UCSD-AML1 (cell line): ENCODE measurements at regions not wholly inside any gene's neighbourhood (a gene's known extent, or its start where the extent isn't known, plus 50 kb on each side); places are given as distances from the start of the nearest gene placed in this dataset.

Experiments used
- DNase-seq: peaks from one replicate; lab custom pipeline; 2025; ENCODE audit not compliant: unreplicated experiment; lab: John Stamatoyannopoulos, UW

DNA sequence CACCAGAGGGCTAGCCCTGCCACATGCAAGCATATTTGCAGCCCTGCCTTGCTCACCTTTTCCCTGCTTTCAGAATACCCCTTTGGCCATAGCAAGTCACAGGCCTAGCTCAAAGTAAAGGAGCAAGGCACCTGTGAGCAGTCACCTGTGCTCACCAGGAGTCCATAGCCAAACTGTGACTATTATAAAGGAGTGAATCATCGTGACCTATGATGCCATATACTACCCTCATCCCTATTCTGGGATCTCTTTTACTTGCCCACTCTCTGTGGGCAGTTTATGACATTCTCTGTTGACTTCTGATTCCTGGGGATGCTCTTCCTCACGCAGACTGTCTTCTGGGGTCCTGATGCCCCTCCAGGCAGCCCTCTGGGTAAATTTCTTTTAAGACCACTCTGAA lies 200.5 kb upstream of the NLRP1 start:
- no peak for DNase-seq

DNA sequence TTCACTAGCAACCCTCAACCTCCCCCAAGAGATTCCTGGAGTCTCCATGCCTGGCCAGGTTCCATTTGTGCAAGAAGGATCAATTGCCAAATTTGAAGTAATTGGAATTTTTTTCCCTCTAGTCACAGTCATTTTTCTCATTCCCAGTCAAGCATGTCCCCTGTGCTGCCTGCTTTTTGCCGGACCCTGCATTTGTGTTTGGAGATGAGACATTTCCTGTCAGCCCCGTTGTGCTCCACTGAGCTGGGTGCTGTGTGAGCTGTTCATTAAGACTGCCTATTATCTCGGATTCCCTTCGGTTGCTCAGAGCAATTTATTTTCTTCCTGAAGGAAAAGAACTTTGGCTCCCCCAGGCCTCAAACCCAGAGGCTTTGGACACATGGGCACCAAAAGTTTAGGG lies 201.0 kb upstream of the NLRP1 start:
- no peak for DNase-seq

DNA sequence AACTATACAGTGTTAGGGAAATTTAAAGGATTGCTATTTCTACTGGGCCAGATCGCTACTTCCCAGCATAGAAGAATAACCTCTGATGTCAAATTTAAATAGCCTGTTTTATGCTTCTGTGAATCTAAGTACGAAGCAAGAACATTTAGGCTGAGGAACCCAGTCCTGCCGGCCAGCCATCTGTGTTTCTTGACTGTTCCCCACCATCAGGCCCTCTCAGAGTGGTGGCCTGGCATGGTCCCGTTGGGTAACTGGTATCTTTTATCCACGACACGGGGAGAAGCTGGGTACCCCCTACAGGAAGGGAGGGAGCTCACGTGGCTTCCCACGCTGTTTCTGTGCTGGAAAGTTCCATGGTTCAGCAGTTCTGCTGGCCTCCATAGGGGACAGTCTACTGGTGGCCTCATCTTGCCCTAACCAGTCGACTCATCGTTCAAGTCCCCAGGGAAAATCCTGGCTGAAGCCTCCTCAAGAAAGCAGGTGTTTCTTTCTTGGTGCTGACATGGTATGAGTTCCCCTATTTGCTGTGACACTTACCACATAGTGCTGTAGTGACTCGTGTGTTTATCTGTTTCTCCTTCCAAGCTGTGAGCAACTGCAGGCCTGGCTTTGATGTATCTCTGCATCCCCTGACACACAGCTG lies 201.7 kb upstream of the NLRP1 start:
- no peak for DNase-seq

DNA sequence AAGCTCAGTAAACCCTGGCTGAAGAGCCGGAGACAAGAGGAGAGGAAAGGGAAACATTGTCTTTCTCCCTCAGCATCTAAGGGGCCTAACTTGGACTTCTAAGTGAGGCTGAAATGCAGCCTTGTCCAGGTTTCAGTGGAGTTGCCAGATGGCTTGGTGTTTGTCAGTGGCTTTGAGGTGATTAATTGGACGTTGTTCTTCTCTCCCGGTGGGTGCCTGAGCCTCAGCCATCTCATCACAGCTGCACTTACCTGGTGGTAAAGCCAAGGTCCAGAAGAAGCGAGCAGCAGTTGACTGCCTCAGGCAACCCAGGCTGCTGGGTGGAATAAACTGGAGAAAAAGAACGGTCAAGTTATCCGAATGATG lies 202.2 kb upstream of the NLRP1 start:
- DNase-seq = no peak

- DNase-seq = no peak
Observed at GRCh38 chr17:5788266-5788900, 204.1 kb upstream of the NLRP1 start.

- DNase-seq = no peak
Observed at GRCh38 chr17:5789528-5789927, 205.2 kb upstream of the NLRP1 start.

DNA sequence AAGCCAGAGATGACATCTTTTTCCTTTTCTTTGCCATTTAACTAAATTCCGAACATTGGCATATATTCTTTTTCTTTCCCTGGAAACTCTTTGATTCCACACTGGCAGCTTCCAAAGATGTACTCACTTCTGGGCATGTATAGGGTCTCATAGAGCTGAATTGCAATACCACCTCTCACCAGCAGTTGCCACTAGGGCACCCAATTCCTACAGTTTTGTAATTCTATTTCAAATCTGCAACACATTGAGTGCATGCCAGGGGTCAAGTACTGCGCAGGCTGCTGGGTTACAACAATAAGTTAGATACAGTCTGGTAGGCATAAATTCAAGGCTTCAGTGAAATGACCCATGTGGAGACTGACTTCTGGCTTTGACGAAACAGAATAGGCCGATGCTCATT lies 208.8 kb upstream of the NLRP1 start:
- DNase-seq = no peak

- no peak for DNase-seq
Observed at GRCh38 chr17:5793899-5794298, 209.6 kb upstream of the NLRP1 start.

DNA sequence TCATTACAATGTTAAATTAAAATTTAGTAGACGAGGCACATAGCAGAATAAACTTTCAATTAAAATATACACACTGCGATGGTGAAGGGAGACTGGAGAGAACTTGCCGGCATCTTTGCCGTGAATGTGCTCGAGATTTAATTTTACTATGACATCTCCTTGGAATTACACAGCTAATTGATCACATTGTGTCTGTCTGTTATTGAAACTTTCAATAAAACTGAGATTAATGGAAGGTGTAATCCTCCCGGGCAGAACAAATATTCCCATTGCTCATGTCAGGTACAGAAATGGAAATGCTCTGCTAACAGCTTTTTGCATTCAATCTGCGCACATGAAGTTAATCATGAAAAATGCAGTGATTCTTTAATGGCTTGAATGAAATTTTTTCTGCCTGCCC lies 210.1 kb upstream of the NLRP1 start:
- DNase-seq = no peak

GRCh38 chr17:5794881-5795506 lies 210.7 kb upstream of the NLRP1 start:
- no peak for DNase-seq

- no peak for DNase-seq
Observed at GRCh38 chr17:5797447-5798050, 213.2 kb upstream of the NLRP1 start.

GRCh38 chr17:5798094-5798493 lies 213.8 kb upstream of the NLRP1 start:
- no peak for DNase-seq

- no peak for DNase-seq
Observed at GRCh38 chr17:5800131-5800530, 215.8 kb upstream of the NLRP1 start.

DNA sequence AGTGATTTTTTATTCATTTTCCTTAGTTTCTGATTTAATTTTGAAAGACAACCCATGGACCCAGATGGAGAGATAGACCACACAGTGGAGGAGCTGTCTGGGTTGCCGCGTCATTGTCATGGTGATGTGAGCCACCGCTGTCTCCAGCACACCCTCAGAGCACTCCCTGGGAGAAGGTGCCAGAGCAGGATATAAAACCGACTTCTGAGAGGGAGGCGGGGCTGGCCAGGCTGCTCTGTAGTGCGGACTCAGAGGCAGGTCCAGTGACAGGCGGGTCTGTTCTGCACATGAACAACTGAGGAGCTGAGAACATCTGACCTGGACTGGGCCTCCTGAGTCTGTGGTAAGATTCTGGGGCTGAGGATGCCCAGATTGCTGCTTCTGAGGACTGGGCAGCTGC lies 216.3 kb upstream of the NLRP1 start:
- DNase-seq = no peak

- no peak for DNase-seq
Observed at GRCh38 chr17:5804251-5804650, 219.9 kb upstream of the NLRP1 start.

DNA sequence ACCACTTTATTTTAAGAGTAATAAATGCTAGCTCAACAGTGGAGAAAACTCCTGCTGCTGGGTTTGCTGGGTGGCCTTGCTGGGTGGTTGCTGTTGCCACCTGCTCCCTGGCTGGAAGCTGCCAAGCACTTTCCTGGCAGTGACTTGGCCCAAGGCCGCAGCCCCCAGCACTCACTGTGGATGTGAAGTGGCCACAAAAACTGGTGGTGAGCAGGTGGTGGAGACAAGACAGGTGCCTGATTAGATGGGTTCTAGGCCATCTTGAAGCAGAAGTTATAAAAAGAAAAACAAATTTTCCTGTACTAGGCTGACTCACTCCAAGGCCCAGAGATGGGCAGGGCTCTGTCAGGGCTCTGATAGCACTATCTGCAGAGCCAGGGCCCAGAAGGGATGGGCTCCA lies 224.7 kb upstream of the NLRP1 start:
- DNase-seq = no peak

DNA sequence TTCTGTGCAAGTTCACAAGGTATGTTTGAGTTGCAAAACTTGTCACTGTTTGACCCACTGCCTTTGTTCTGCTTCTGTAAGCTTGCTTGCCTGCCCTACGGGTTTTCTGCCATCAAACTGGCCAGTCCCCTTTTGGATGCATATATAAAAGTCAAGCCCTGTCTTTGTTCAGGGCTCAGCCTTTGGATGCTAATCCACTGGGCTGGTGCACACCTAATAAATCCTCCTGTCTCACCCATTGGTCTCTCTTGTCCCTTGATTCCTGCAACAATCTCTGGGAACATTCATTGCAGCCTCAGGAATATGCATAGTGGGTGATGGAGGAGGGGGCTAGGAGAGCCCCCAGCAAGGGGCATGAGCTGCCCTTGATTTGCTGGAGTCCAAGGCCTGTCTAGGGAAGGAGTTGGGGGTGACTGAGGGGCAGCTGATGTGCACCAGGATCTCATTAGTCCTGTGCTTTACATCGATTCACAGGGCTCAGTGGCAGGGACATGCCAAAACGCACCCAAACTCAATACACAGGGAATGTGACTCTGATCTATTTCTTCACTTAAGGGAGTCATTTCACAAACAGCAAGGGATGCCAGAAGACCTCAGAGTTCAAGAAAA lies 225.4 kb upstream of the NLRP1 start:
- DNase-seq = no peak

DNA sequence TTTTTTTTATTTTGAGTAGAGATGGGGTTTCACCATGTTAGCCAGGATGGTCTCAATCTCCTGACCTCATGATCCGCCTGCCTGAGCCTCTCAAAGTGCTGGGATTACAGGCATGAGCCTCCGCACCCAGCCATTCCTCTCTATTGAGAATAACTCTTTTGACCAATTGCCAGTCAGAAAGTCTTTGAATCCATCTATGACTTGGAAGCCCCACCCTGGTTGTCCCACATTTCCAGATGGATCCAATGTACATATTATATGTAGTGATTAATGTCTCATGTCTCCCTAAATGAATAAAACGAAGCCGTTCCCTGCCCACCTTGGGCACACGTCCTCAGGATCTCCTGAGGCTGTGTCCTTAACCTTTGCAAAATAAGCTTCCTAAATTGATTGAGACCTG lies 228.3 kb upstream of the NLRP1 start:
- DNase-seq = no peak

DNA sequence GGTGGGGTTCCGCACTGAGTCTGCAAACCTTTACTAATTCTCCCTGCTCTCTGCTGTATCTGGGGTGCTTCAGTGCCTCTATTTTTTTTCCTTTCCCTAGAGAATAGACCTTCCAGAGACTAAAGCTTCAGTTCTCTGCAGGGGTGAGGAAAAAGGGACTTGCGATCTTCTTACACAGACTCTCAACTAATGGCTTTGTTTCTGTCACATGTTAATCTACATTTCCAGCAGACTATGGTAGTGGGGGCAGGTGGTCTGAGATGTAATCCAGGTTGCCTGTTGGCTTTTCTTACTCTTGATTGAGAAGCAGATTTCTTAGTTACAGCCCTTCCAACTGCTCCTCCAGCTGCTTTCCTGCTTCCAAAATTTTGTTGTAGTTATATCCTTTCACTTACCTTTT lies 229.0 kb upstream of the NLRP1 start:
- no peak for DNase-seq

GRCh38 chr17:5815396-5815795 lies 231.1 kb upstream of the NLRP1 start:
- no peak for DNase-seq

- no peak for DNase-seq
Observed at GRCh38 chr17:5816491-5817070, 232.3 kb upstream of the NLRP1 start.
